Activated CD4-positive, alpha-beta T cell treated with anti-CD3 and anti-CD28 coated beads, Interleukin-2, amount 50 U/mL, for 24 hours (primary cell): ENCODE measurements at regions not wholly inside any gene's neighbourhood (a gene's known extent, or its start where the extent isn't known, plus 50 kb on each side); places are given as distances from the start of the nearest gene placed in this dataset.
"Not testable (repeated sequence)": the region's sequence is repeated elsewhere in the genome, so short reads cannot be mapped to it uniquely, and the experiment has no call there.

Experiments used
- DNase-seq, 2 donors: peaks; one replicate each; pipeline ENCODE4 v3.0.0-alpha.2; 2020; ENCODE audit warnings: low read depth in 1 of 2, low spot score in 1 of 2

DNA sequence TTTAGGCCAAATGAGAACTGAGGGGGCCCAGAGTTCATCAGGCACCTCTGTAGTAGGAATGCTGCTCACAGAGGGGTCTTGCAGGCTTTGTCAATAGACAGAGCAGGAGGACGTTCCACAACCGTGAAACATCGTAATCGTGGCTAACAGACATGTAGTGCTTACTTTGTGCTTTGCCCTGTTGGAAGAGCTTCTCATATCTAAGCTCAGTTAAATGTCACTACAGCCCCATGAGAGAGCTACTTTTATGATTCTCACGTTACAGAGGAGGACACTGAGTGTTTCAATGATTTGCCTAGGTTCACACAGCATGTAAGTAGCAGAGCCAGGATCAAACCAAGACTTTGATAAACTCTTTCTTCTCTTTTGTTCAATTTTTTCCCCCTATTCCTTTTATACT lies 136.6 kb downstream of the MYCN start:
- DNase-seq: no peak

DNA sequence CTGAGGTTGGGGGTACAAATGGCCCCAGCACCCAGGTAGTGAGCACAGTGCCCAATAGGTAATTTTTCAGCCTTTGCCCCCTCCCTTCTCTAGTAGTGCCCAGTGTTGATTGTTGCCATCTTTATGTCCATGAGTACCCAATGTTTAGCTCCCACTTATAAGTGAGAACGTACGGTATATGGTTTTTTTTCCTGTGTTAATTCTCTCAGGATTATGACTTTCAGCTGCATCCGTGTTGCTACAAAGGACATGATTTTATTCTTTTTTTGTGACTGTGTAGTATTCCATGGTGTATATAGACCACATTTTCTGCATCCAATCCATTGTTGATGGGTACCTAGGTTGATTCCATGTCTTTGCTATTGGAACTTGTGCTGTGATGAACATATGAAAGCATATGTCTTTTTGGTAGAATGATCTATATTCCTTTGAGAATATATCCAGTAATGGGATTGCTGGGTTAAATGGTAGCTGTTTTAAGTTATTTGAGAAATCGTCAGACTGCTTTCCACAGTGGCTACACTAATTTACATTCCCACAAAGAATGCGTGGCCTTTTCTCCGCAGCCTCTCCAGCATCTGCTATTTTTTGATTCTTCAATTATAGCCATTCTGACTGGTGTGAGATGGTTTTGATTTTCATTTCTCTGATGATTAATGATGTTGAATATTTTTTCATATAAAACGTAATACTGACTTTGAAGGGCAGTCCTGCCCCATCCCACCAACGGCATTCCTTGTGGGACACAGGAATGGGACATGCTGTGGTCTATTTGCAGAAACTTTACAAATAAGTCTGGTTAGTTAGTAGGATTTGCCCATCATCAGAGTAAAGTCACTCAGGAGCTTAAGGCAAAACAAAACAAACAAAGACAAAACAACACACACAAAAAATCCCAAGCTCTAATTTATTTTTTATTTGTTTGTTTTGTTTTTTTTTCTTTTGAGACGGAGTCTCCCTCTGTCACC lies 135.0 kb downstream of the MYCN start:
- DNase-seq: no peak

DNA sequence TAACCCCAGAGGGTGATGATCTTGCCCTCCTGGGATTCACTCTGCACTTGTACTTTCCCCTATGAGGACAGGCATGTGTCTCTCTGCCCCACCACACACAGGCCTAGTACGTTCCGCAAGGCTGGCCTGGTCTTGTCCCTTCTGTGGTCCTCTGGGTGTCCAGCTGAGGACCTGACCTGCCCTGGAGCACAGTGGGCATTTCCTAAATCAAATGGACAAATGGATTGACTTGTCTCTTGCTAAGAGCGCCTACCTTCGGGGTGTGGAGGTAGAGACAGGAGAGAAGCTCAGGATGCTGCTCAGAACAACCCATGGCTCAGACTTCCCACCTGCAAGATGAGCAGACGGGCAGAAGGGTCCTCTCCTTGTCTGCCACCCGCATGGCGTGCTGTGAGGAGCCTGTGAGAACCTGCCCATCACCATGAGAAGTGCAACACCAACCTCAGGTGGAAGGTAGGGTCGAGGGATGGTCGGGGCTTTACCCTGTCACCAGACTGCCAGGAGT lies 133.6 kb downstream of the MYCN start:
- no peak for DNase-seq

GRCh38 chr2:16073471-16073870 lies 133.1 kb downstream of the MYCN start:
- no peak for DNase-seq

GRCh38 chr2:16072638-16073290 lies 132.4 kb downstream of the MYCN start:
- DNase-seq: no peak

GRCh38 chr2:16071865-16072637 lies 131.7 kb downstream of the MYCN start:
- DNase-seq: no peak

DNA sequence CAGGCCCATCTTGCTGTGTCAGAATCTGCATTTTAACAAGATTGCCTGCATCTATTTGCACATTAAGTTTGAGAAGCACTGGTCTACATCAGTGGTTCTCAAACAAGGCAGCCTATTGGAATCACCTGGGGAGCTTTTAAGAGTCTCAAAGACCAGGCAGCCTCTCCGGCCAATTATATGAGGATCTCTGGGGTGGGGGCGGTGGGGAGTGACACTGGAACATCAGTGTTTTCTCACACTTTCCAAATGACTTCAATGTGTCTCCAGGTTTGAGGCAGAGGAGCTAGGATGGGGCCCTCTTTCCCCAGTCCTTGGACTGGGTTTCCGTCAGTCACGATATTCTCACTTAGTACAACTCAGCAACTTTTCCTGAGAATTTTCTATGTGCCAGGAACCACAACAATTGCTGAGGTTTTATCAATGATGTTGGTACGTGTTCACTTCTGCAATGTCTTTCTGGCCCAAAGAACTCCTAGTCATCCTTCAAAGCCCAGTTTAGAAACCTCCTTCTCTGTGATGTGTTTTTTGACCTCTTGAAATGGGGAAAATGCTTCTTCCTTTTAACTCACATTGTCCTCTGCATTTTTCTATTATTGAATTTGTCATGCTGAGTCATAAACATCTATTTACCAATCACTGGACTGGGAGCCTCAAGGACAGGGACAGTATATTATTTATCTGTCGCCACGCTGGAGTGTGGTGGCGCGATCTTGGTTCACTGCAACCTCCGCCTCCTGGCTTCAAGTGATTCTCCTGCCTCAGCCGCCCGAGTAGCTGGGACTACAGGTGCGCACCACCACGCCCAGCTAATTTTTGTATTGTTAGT lies 130.9 kb downstream of the MYCN start:
- DNase-seq: no peak

DNA sequence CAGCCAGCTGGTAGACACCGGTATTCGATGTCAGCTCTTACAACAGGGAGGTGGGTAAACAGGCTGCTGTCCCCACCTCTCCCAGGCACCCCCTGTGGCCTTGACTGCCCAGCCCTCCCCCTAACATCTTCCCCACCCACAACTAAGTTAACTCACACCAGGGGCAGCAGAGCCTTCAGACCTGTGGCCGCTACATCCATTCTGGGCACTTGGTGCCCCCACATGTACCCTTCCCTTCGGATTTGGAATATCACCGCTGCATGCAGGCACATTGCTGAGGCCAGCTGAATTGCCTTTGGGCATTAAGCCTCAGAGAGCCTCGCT lies 130.3 kb downstream of the MYCN start:
- no peak for DNase-seq

DNA sequence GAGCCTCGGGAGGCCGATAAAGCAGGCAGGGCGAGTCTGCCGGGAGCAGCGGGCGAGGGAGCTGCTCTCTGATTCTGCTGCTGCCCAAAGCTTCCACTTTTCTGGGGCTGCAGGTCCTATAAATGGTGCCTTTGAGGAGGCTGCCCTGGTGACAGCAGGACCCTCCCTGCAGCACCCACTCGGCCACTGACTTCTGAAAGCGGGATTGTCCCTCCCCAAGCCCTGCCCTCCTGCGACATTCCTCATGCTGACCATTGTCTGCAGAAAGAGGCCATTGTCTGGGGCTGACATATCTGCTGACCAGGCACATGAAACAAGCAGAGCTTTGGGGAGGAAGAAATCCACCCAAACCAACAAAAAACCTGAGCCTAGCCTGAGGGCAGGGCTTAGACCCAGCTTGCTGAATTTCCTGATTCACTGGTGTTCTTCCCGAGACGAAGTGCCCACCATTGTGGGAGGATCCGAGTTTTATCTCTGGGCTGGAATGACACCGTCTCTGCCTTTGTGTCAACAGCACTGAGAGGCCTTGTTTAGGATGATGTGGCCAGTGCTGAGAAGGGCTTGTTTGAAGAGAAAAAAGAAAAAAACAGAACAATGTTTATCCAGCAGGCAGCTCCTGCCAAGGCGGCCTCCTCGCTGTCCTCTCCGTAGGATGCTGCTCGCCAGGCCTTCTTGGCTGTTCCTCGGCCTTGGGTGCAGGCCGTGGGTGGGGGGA lies 129.7 kb downstream of the MYCN start:
- DNase-seq: no peak

DNA sequence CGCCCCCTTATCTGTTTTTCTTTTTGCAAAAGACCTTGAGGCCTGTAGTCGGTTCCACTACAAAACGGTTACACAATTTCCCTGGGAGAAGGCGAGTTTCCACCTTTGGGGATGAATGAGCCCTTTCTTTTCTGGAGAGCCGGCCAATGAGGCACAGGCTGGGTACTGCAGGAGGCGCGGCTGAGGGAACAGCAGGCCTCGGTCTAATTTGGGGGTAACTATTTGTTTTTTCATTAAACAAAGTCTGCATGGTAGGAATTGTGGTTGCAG lies 129.2 kb downstream of the MYCN start:
- DNase-seq: no peak

GRCh38 chr2:16068552-16068940 lies 128.2 kb downstream of the MYCN start:
- no peak for DNase-seq

GRCh38 chr2:16067866-16068551 lies 127.7 kb downstream of the MYCN start:
- DNase-seq: no peak

DNA sequence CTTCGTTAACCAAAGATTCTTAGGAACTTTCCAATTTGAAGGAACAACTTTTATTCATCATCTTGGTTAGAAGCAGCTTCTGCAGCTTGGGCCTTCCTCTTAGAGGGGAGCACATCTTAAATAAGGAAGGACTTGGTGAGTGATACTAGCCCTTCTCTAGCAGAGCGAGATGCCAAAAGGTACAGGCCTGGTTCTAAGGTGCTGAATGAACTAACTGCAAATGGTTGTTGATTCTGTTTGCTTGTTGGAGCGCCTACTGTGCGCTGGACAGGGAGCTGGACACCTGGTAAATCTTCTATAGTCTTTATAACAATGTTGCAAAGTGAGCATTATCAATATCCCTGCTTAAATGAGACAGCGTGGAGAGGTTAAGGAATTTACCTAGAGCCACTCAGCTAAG lies 127.1 kb downstream of the MYCN start:
- DNase-seq: no peak

GRCh38 chr2:16067037-16067406 lies 126.7 kb downstream of the MYCN start:
- no peak for DNase-seq

- DNase-seq: no peak
Observed at GRCh38 chr2:16066261-16067036, 126.1 kb downstream of the MYCN start.

DNA sequence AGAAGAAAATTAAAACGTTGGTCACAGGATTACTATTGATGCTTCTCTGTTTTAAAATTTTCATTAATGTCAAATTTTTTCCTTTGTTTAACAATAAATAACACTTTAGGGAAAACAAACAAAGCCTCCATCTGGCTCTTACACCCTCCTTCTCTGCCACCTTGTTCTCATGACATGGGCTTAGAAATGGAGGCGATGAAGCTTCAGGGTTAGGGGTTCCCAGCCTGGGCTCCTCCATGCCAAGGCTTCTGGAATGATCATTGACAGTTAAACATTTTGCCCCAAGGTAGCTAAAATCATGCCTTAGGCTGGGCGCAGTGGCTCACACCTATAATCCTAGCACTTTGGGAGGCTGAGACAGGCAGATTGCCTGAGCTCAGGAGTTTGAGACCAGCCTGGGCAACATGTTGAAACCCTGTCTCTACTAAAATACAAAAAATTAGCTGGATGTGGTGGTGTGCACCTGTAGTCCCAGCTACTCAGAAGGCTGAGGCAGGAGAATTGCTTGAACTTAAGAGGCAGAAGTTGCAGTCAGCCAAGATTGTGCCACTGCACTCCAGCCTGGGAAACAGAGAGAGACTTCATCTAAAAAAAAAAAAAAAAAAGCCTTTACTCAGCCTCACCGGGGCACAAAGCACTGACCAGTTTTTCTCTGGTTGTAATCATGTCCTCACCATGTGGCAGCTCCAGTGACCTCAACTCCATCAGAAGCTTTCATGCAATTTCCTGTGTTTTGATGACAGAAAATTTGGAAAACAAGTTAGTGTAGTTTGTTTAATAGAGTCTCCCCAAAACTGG lies 125.1 kb downstream of the MYCN start:
- not testable (repeated sequence) for DNase-seq

- DNase-seq: no peak
Observed at GRCh38 chr2:16064745-16065144, 124.4 kb downstream of the MYCN start.

DNA sequence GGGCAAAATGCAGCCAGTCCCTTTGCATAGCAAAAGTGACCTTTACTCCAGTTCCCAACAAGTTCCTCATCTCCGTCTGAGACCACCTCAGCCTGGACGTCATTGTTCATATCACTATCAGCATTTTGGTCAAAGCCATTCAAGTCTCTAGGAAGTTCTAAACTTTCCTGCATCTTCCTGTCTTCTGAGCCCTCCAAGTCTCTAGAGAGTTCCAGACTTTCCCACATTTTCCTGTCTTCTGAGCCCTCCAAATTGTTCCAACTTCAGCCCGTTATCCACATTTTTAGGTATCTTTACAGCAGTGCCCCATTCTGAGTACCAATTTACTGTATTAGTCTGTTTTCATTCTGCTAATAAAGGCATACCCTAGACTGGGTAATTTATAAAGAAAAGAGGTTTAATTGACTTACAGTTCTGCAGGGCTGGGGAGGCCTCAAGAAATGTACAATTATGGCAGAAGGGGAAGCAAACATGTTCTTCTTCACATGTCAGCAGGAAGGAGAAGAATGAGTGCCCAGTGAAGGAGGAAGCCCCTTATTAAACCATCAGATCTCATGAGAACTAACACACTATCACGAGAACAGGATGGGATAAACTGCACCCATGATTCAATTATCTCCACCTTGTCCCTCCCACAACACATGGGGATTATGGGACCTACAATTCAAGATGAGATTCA lies 123.7 kb downstream of the MYCN start:
- DNase-seq: no peak
